PC-9 (cell line): ENCODE measurements at regions not wholly inside any gene's neighbourhood (a gene's known extent, or its start where the extent isn't known, plus 50 kb on each side); places are given as distances from the start of the nearest gene placed in this dataset.

ENCODE experiments used
- BruUV-seq: library from RNA; stranded (reverse); fragments of 400-500 nt; replicated peaks from 2 replicates; lab custom pipeline; 2021; lab: Mats Ljungman, UMichigan
- CTCF ChIA-PET: fragments of 300-600 bp; sonication (Branson Sonifier 250); formaldehyde crosslinking; loops from one replicate; lab custom pipeline; 2022; ENCODE audit warnings: antibody characterized with exemption; lab: Charles Lee
- POLR2A ChIA-PET: fragments of 300-600 bp; sonication (Branson Sonifier 250); formaldehyde crosslinking; loops from one replicate; lab custom pipeline; 2022; ENCODE audit warnings: antibody characterized with exemption; ENCODE audit not compliant: unreplicated experiment; lab: Charles Lee
- DNase-seq, 2 experiments: peaks; one replicate each; pipeline versions ENCODE4 v3.0.0 to v3.0.0-alpha.2; 2015 to 2022; ENCODE audit warnings: mixed read lengths in 1 of 2
- H2AFZ ChIP-seq: fragments of 200-600 bp; sonication (generic); 2 replicates; pipeline ENCODE4 v1.8.1; 2017; ENCODE audit warnings: antibody characterized with exemption
- H3F3A ChIP-seq: fragments of 200-600 bp; sonication (generic); 2 replicates; pipeline ENCODE4 v1.8.1; 2017; ENCODE audit warnings: antibody characterized with exemption, mild to moderate bottlenecking, low read depth; ENCODE audit not compliant: insufficient read depth
- H3K27ac ChIP-seq: fragments of 200-600 bp; sonication (generic); 2 replicates; pipeline ENCODE4 v1.6.1; 2016; ENCODE audit warnings: mixed run types
- H3K27me3 ChIP-seq: fragments of 200-600 bp; sonication (generic); 2 replicates; pipeline ENCODE4 v1.6.1; 2016; ENCODE audit warnings: low read depth, mixed run types; ENCODE audit not compliant: insufficient read depth
- H3K36me3 ChIP-seq: fragments of 200-600 bp; sonication (generic); 2 replicates; pipeline ENCODE4 v1.6.1; 2016; ENCODE audit warnings: low read depth, mixed run types
- H3K4me1 ChIP-seq: fragments of 200-600 bp; sonication (generic); replicated peaks from 2 replicates; pipeline ENCODE4 v1.6.1; 2016; ENCODE audit warnings: mixed run types; ENCODE audit not compliant: insufficient read depth
- H3K4me2 ChIP-seq: fragments of 200-600 bp; sonication (generic); 2 replicates; pipeline ENCODE4 v1.6.1; 2017; ENCODE audit warnings: mixed run types
- H3K4me3 ChIP-seq: fragments of 200-600 bp; sonication (generic); 2 replicates; pipeline ENCODE4 v1.6.1; 2016; ENCODE audit warnings: mixed run types
- H3K79me2 ChIP-seq: fragments of 200-600 bp; sonication (generic); 2 replicates; pipeline ENCODE4 v1.6.1; 2017; ENCODE audit warnings: low read depth, mixed run types
- H3K9me2 ChIP-seq: fragments of 200-600 bp; sonication (generic); 2 replicates; pipeline ENCODE4 v1.8.1; 2017; ENCODE audit warnings: mild to moderate bottlenecking; ENCODE audit not compliant: insufficient read depth
- H3K9me3 ChIP-seq: fragments of 200-600 bp; sonication (generic); 2 replicates; pipeline ENCODE4 v1.8.1; 2016; ENCODE audit warnings: low read depth; ENCODE audit not compliant: insufficient read depth
- H4K20me1 ChIP-seq: fragments of 200-600 bp; sonication (generic); 2 replicates; pipeline ENCODE4 v1.8.1; 2017; ENCODE audit not compliant: insufficient read depth
- EZH2 ChIP-seq: fragments of 200-600 bp; sonication (generic); IDR thresholded peaks from 2 replicates; pipeline ENCODE4 v1.8.0; 2017; ENCODE audit warnings: antibody characterized with exemption, low read depth
- intact Hi-C: fragments of 100-400 bp; cut with micrococcal nuclease; formaldehyde crosslinking; loops from one replicate; pipeline ENCODE4 v1.10.0; 2022; ENCODE audit not compliant: unreplicated experiment
- TF ChIP-seq, protein P1 (sequence below): fragments of 200-600 bp; sonication (generic); conservative IDR thresholded peaks from 2 replicates; pipeline ENCODE4 v1.6.1; 2017; ENCODE audit warnings: mixed run types, antibody characterized with exemption, mild to moderate bottlenecking, moderate library complexity

GRCh38 chr13:64877176-64877575 is 2353.0 kb downstream of the PCDH9 start:
- H3K4me1 ChIP-seq, result no peaks in the 10 kb centered on the region
- H3K36me3 ChIP-seq, result no peaks in the 10 kb centered on the region
- TF ChIP-seq EZH2, result no peak
- TF ChIP-seq, protein P1, sequence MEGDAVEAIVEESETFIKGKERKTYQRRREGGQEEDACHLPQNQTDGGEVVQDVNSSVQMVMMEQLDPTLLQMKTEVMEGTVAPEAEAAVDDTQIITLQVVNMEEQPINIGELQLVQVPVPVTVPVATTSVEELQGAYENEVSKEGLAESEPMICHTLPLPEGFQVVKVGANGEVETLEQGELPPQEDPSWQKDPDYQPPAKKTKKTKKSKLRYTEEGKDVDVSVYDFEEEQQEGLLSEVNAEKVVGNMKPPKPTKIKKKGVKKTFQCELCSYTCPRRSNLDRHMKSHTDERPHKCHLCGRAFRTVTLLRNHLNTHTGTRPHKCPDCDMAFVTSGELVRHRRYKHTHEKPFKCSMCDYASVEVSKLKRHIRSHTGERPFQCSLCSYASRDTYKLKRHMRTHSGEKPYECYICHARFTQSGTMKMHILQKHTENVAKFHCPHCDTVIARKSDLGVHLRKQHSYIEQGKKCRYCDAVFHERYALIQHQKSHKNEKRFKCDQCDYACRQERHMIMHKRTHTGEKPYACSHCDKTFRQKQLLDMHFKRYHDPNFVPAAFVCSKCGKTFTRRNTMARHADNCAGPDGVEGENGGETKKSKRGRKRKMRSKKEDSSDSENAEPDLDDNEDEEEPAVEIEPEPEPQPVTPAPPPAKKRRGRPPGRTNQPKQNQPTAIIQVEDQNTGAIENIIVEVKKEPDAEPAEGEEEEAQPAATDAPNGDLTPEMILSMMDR, result no peak
- no peaks in the 10 kb centered on the region for H3F3A ChIP-seq
- H2AFZ ChIP-seq, result no peak overlapping the region
- H3K27me3 ChIP-seq, result no peaks in the 10 kb centered on the region
- H3K9me3 ChIP-seq, result no peaks in the 10 kb centered on the region
- H3K79me2 ChIP-seq, result no peaks in the 10 kb centered on the region
- H3K9me2 ChIP-seq, result no peaks in the 10 kb centered on the region; the same call in 1 of the 2 replicates
- H4K20me1 ChIP-seq, result no peaks in the 10 kb centered on the region
- H3K4me2 ChIP-seq, result no peak overlapping the region
- H3K27ac ChIP-seq, result no peak overlapping the region
- intact Hi-C loops, result no loop called here
- BruUV-seq, result no TSS peak
- POLR2A ChIA-PET, result no interaction called here
- no peak overlapping the region for H3K4me3 ChIP-seq
- CTCF ChIA-PET, result no interaction called here
- no peak for DNase-seq

DNA sequence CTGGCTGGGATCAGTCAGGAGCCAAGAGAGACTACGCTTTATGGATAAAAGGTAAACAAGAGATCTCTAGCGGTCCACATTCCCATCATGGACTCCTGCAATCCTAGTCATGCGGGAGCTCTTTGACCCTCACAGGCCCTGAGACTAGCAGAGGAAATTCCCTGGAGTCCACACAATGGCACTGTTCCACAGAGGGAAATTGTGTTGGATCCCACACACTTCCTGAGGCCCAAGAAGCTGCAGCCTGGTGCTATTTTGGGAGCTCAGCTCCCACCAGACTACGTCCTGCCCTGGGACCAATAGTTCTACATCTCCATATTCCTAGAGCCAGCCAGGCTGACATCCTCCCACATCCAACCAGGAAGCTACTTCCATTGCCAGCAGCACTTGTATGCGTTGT is 2358.4 kb downstream of the PCDH9 start:
- no peak for TF ChIP-seq EZH2
- TF ChIP-seq, protein P1, result no peak
- no peaks in the 10 kb centered on the region for H4K20me1 ChIP-seq
- no TSS peak for BruUV-seq
- CTCF ChIA-PET, result no interaction called here
- H3K4me3 ChIP-seq, result no peak overlapping the region
- DNase-seq, result no peak
- H3K9me2 ChIP-seq, result no peaks in the 10 kb centered on the region; the same call in 1 of the 2 replicates
- POLR2A ChIA-PET, result no interaction called here
- no peak overlapping the region for H3K27ac ChIP-seq
- no peaks in the 10 kb centered on the region for H3K27me3 ChIP-seq
- no peaks in the 10 kb centered on the region for H3F3A ChIP-seq
- no peak overlapping the region for H2AFZ ChIP-seq
- H3K4me2 ChIP-seq, result no peak overlapping the region
- intact Hi-C loops, result no loop called here
- no peaks in the 10 kb centered on the region for H3K4me1 ChIP-seq
- H3K36me3 ChIP-seq, result no peaks in the 10 kb centered on the region
- H3K9me3 ChIP-seq, result no peaks in the 10 kb centered on the region
- no peaks in the 10 kb centered on the region for H3K79me2 ChIP-seq

- no peak overlapping the region for H3K27ac ChIP-seq
- no peaks in the 10 kb centered on the region for H3F3A ChIP-seq
- POLR2A ChIA-PET, result no interaction called here
- H3K9me2 ChIP-seq, result no peaks in the 10 kb centered on the region; the same call in 1 of the 2 replicates
- H3K4me1 ChIP-seq, result no peaks in the 10 kb centered on the region
- no TSS peak for BruUV-seq
- no peak for DNase-seq
- no peaks in the 10 kb centered on the region for H3K36me3 ChIP-seq
- CTCF ChIA-PET, result no interaction called here
- no peaks in the 10 kb centered on the region for H3K79me2 ChIP-seq
- TF ChIP-seq, protein P1, result no peak
- no peak for TF ChIP-seq EZH2
- H3K4me2 ChIP-seq, result no peak overlapping the region
- H2AFZ ChIP-seq, result no peak overlapping the region
- intact Hi-C loops, result no loop called here
- no peaks in the 10 kb centered on the region for H3K9me3 ChIP-seq
- no peak overlapping the region for H3K4me3 ChIP-seq
- H4K20me1 ChIP-seq, result no peaks in the 10 kb centered on the region
- H3K27me3 ChIP-seq, result no peaks in the 10 kb centered on the region
These were observed 2360.6 kb downstream of the PCDH9 start for GRCh38 chr13:64869539-64869938.
